Heart right ventricle (tissue), 16 donors: ENCODE measurements at regions not wholly inside any gene's neighbourhood (a gene's known extent, or its start where the extent isn't known, plus 50 kb on each side); places are given as distances from the start of the nearest gene placed in this dataset.

Experiments
- ATAC-seq, 8 donors: fragments of 200-7000 bp; cut with Tn5 transposase; one replicate each; pipeline ENCODE4 v1.9.1; 2020; ENCODE audit warnings: mild to moderate bottlenecking in 8 of 8, moderate library complexity in 8 of 8, moderate number of reproducible peaks in 1 of 8
- DNase-seq, 2 donors: peaks; one replicate each; pipeline ENCODE4 v3.0.0-alpha.2; 2020
- H3K27ac ChIP-seq, 10 donors: fragments of 200-600 bp; sonication (generic) in 2 of 10; one replicate each; pipeline versions ENCODE4 v1.5.0 to v1.8.0; 2020 to 2022; ENCODE audit warnings: mild to moderate bottlenecking in 3 of 10
- H3K27me3 ChIP-seq, 7 donors: fragments of 200-600 bp; one replicate each; pipeline ENCODE4 v1.8.0; 2021 to 2022; ENCODE audit warnings: mild to moderate bottlenecking in 2 of 7
- H3K36me3 ChIP-seq, 9 donors: fragments of 200-600 bp; sonication (generic) in 1 of 9; one replicate each; pipeline versions ENCODE4 v1.5.0 to v1.8.0; 2020 to 2022; ENCODE audit warnings: mild to moderate bottlenecking in 2 of 9
- H3K4me1 ChIP-seq, 9 donors: fragments of 200-600 bp; sonication (generic) in 1 of 9; one replicate each; pipeline versions ENCODE4 v1.5.0 to v1.8.0; 2020 to 2022; ENCODE audit warnings: mild to moderate bottlenecking in 4 of 9
- H3K4me3 ChIP-seq, 10 donors: fragments of 200-600 bp; sonication (generic) in 2 of 10; one replicate each; pipeline versions ENCODE4 v1.5.0 to v1.8.0; 2020 to 2022; ENCODE audit warnings: mild to moderate bottlenecking in 7 of 10, moderate library complexity in 2 of 10
- H3K9me3 ChIP-seq, 11 donors: fragments of 200-600 bp in 10 of 11; sonication (generic) in 2 of 11; one replicate each; pipeline versions ENCODE4 v1.5.0 to v1.8.0; 2013 to 2022; ENCODE audit warnings: mild to moderate bottlenecking in 2 of 11, control low read depth in 1 of 11, moderate library complexity in 1 of 11
- CTCF ChIP-seq, 9 donors: fragments of 200-600 bp; sonication (generic) in 2 of 9; IDR thresholded peaks; one replicate each; pipeline versions ENCODE4 v1.5.0 to v1.8.0; 2021 to 2022; ENCODE audit warnings: antibody characterized with exemption in 9 of 9, mild to moderate bottlenecking in 5 of 9, moderate library complexity in 1 of 9
- WGBS, 2 donors: extraction: QIAGEN DNeasy Blood & Tissue Kit; methylation state at CpG; one replicate each; pipeline ENCODE4 v1.1.7; 2013; ENCODE audit warnings: inconsistent platforms in 1 of 2; 5-methylcytosine and 5-hydroxymethylcytosine counted together
- intact Hi-C, 10 donors: fragments of 100-400 bp; cut with DNase I; formaldehyde crosslinking; loops; one replicate each; pipeline versions ENCODE4 v1.11.1 to v1.14.2; 2022
- donor health status: Arrhythmogenic right ventricular cardiomyopathy.
- donor health status: ischemic (EF 13 %, LVEDD 7.1; RV severe dilation, severe dysfunction).
- donor health status: healthy with polysubstance abuse.
- donor health status: DM: no; HTN: yes; CAD: no.
- donor health status: DM: no; HTN: no; CAD: no.
- donor health status: ischemic (EF 25% LVEDD 6.9; RV normal size, moderate dysfunction).
- donor health status: ischemic (EF 25% LVEDD 5.7; RV mildly dilated, moderate dysfunction).
- donor health status: healthy.
- donor health status: DM: yes; HTN: yes; CAD: no.
- donor health status: Ischemic cardiomyopathy.
- donor health status: ischemic (EF 35%, LVEDD 5.7; RV mildly dilated, moderate dysfunction).
- donor health status: nonischemic (EF 11% LVEDD 7.7; RV severe dilation, severe dysfunction).
- donor health status: DM: yes; HTN: yes; CAD: no.
- donor health status: PGD.
- donor health status: ischemic (EF 29% LVEDD 5.4; RV normal size, mild dysfunction).
- donor health status: nonischemic (EF 23%, LVEDD 6.1; RV moderate dilation, normal function).

- Histone ChIP-seq H3K4me3 (no peak overlapping the region), H3K27ac (no peak overlapping the region), H3K9me3 (peaks cover 0 to 11% (median 0%) of the 10 kb centered on the region in 11 donors), H3K27me3 (peaks cover 0 to 3% (median 0%) of the 10 kb centered on the region in 7 donors), H3K36me3 (no peaks in the 10 kb centered on the region), H3K4me1 (peaks cover 0 to 29% (median 12%) of the 10 kb centered on the region in 9 donors)
- DNase-seq, result no peak
- intact Hi-C loops, result no loop called here
- no peak for ATAC-seq
- TF ChIP-seq CTCF (IDR thresholded peaks at IDR 0.05), result no peak
- 71 to 77% methylated on average over 9 of the region's 9 CpGs for WGBS, 2 donors
Observed at GRCh38 chr3:23035927-23036640, 167.0 kb upstream of the UBE2E2 start.

GRCh38 chr3:23036728-23037127 is 166.4 kb upstream of the UBE2E2 start:
- peak in 2 of 8 donors; percentile 28 to 54 for ATAC-seq
- no peak for TF ChIP-seq CTCF (IDR thresholded peaks at IDR 0.05)
- WGBS, 2 donors, result 29 to 33% methylated on average over 4 of the region's 4 CpGs
- Histone ChIP-seq H3K36me3 (no peaks in the 10 kb centered on the region), H3K27ac (no peak overlapping the region), H3K4me3 (no peak overlapping the region), H3K9me3 (peaks cover 0 to 5% (median 0%) of the 10 kb centered on the region in 11 donors), H3K4me1 (peaks cover 0 to 32% (median 12%) of the 10 kb centered on the region in 9 donors), H3K27me3 (peaks cover 0 to 3% (median 0%) of the 10 kb centered on the region in 7 donors)
- intact Hi-C loops, result no loop called here
- no peak for DNase-seq

GRCh38 chr3:23038471-23038870 is 164.7 kb upstream of the UBE2E2 start:
- no peak for TF ChIP-seq CTCF (IDR thresholded peaks at IDR 0.05)
- Histone ChIP-seq H3K4me1 (peaks cover 0 to 33% (median 12%) of the 10 kb centered on the region in 9 donors), H3K27me3 (peaks cover 0 to 3% (median 0%) of the 10 kb centered on the region in 7 donors), H3K27ac (peak overlapping the region in 1 of 10 donors; percentile 0), H3K36me3 (no peaks in the 10 kb centered on the region), H3K9me3 (no peaks in the 10 kb centered on the region), H3K4me3 (no peak overlapping the region)
- ATAC-seq (no peak), DNase-seq (no peak)
- intact Hi-C loops, result no loop called here
- WGBS, 2 donors, result 17 to 23% methylated on average over 2 of the region's 2 CpGs

GRCh38 chr3:23041918-23042696 is 161.0 kb upstream of the UBE2E2 start:
- Histone ChIP-seq H3K9me3 (peaks cover 0 to 19% (median 1%) of the 10 kb centered on the region in 11 donors), H3K4me3 (no peak overlapping the region), H3K4me1 (peaks cover 0 to 18% (median 10%) of the 10 kb centered on the region in 9 donors), H3K27me3 (no peaks in the 10 kb centered on the region), H3K27ac (peak overlapping the region in 4 of 10 donors; percentile 18 to 67 (median 40)), H3K36me3 (no peaks in the 10 kb centered on the region)
- peak in 6 of 8 donors; percentile 45 to 88 (median 74) for ATAC-seq
- DNase-seq, result no peak
- 70% methylated on average over 4 of the region's 4 CpGs for WGBS, 2 donors
- intact Hi-C loops, result no loop called here
- TF ChIP-seq CTCF (IDR thresholded peaks at IDR 0.05), result no peak
